NB4 (cell line): ENCODE measurements at regions not wholly inside any gene's neighbourhood (a gene's known extent, or its start where the extent isn't known, plus 50 kb on each side); places are given as distances from the start of the nearest gene placed in this dataset.
"Not testable (repeated sequence)": the region's sequence is repeated elsewhere in the genome, so short reads cannot be mapped to it uniquely, and the experiment has no call there.

ENCODE experiments used
- DNase-seq: peaks from one replicate; pipeline ENCODE4 v3.0.0; 2010; ENCODE audit warnings: low read depth
- H3K4me3 ChIP-seq: one replicate; pipeline ENCODE4 v1.5.1; 2011; ENCODE audit warnings: mild to moderate bottlenecking, low read depth, low read length, moderate library complexity
- CTCF ChIP-seq: IDR thresholded peaks from one replicate; pipeline ENCODE4 v1.5.1; 2012; ENCODE audit warnings: low read depth, low read length
- MAX ChIP-seq: IDR thresholded peaks from 2 replicates; pipeline ENCODE4 v1.6.1; 2011; ENCODE audit warnings: low read depth, low read length
- MYC ChIP-seq: IDR thresholded peaks from 2 replicates; pipeline ENCODE4 v1.6.1; 2011; ENCODE audit warnings: low read depth, low read length
- POLR2A ChIP-seq: IDR thresholded peaks from 2 replicates; pipeline ENCODE4 v1.6.1; 2011; ENCODE audit warnings: mild to moderate bottlenecking; ENCODE audit not compliant: insufficient read length; ENCODE audit errors: extremely low read depth

GRCh38 chr7:138207555-138207971 lies 131.3 kb downstream of the AKR1D1 start:
- no peak for TF ChIP-seq MAX
- no peak for TF ChIP-seq CTCF
- TF ChIP-seq MYC = no peak
- TF ChIP-seq POLR2A = no peak
- no peak overlapping the region for H3K4me3 ChIP-seq
- no peak for DNase-seq

GRCh38 chr7:138208142-138208570 lies 131.9 kb downstream of the AKR1D1 start:
- TF ChIP-seq POLR2A = no peak
- no peak for TF ChIP-seq MAX
- no peak for TF ChIP-seq CTCF
- TF ChIP-seq MYC = no peak
- no peak for DNase-seq
- no peak overlapping the region for H3K4me3 ChIP-seq

- no peak for DNase-seq
- TF ChIP-seq MAX (no peak), CTCF (no peak), POLR2A (no peak), MYC (no peak)
- no peak overlapping the region for H3K4me3 ChIP-seq
Observed at GRCh38 chr7:138208864-138209263, 132.6 kb downstream of the AKR1D1 start.

GRCh38 chr7:138212314-138212713 lies 136.1 kb downstream of the AKR1D1 start:
- no peak overlapping the region for H3K4me3 ChIP-seq
- TF ChIP-seq MYC = no peak
- no peak for TF ChIP-seq POLR2A
- no peak for TF ChIP-seq MAX
- no peak for TF ChIP-seq CTCF
- DNase-seq = no peak

GRCh38 chr7:138214926-138215325 lies 138.7 kb downstream of the AKR1D1 start:
- DNase-seq = no peak
- H3K4me3 ChIP-seq = no peak overlapping the region
- TF ChIP-seq MAX = no peak
- TF ChIP-seq POLR2A = no peak
- TF ChIP-seq CTCF = no peak
- TF ChIP-seq MYC = no peak

- not testable (repeated sequence) for DNase-seq, H3K4me3 ChIP-seq
Observed at GRCh38 chr7:138220321-138220720, 144.1 kb downstream of the AKR1D1 start.

GRCh38 chr7:138221388-138221787 lies 145.1 kb downstream of the AKR1D1 start:
- H3K4me3 ChIP-seq, DNase-seq: not testable (repeated sequence)
